NCI-H2227 treated with DMSO at 0.1 percent for 48 hours (cell line): ENCODE measurements at regions not wholly inside any gene's neighbourhood (a gene's known extent, or its start where the extent isn't known, plus 50 kb on each side); places are given as distances from the start of the nearest gene placed in this dataset.
"Not testable (repeated sequence)": the region's sequence is repeated elsewhere in the genome, so short reads cannot be mapped to it uniquely, and the experiment has no call there.

Source experiments
- DNase-seq: peaks from one replicate; lab custom pipeline; 2025; lab: John Stamatoyannopoulos, UW

GRCh38 chr7:98728555-98728954 is 111.5 kb downstream of the NPTX2 start:
- DNase-seq: no peak

- DNase-seq: peak; percentile 12
Measured at GRCh38 chr7:98729121-98729520, 112.0 kb downstream of the NPTX2 start.

DNA sequence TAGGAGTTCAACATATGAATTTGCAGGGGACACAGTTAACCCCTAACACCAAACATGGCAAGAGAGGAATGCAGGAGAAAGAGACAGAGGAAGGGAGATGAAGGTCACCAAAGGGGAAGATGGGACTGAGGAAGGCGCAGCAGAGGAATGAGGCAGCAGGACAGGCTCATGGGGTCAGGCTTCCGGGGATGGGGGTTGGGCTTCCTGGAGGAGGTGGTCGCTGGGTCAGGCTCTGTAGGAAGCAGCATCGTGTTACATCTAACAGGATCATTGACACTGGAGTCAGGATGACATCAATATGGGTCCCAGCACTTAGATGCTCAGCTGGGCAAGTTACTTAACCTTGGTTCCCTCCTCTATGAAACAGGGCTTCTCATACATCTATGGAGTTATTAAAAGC is 113.2 kb downstream of the NPTX2 start:
- DNase-seq: no peak

- no peak for DNase-seq
Measured at GRCh38 chr7:98731651-98732050, 114.6 kb downstream of the NPTX2 start.

- DNase-seq: no peak
Measured at GRCh38 chr7:98733036-98733435, 116.0 kb downstream of the NPTX2 start.

GRCh38 chr7:98735801-98736200 is 118.7 kb downstream of the NPTX2 start:
- DNase-seq: no peak

DNA sequence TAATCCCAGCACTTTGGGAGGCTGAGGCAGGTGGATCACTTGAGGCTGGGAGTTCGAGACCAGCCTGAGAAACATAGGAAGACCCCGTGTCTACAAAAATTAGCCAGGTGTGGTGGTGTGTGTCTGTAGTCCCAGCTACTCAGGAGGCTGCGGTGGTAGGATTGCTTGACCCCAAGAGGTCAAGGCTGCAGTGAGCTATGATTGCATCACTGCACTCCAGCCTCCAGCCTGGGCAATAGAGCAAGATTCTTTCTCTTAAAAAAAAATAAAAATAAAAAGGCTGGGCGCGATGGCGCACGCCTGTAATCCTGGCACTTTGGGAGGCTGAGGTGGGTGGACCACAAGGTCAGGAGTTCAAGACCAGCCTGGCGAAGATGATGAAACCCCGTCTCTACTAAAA is 119.4 kb downstream of the NPTX2 start:
- DNase-seq: not testable (repeated sequence)

GRCh38 chr7:98737176-98737575 is 120.1 kb downstream of the NPTX2 start:
- no peak for DNase-seq

DNA sequence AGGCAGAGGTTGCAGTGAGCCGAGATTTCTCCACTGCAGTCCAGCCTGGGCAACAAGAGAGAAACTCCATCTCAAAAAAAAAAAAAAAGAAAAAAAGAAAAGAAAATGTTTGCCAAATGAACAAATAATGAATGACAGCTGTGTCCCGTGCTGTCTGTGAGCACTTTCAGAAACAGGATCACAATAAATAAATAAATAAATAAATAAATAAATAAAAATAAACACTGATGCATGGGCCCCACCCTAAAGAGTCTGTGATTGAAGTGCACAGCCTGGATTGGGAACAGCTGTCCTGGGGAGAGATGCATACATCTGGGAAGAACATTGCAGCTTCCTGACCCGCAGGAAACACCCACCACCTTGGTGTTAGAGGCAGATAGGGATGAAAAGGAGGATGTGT is 123.6 kb downstream of the NPTX2 start:
- DNase-seq: no peak

DNA sequence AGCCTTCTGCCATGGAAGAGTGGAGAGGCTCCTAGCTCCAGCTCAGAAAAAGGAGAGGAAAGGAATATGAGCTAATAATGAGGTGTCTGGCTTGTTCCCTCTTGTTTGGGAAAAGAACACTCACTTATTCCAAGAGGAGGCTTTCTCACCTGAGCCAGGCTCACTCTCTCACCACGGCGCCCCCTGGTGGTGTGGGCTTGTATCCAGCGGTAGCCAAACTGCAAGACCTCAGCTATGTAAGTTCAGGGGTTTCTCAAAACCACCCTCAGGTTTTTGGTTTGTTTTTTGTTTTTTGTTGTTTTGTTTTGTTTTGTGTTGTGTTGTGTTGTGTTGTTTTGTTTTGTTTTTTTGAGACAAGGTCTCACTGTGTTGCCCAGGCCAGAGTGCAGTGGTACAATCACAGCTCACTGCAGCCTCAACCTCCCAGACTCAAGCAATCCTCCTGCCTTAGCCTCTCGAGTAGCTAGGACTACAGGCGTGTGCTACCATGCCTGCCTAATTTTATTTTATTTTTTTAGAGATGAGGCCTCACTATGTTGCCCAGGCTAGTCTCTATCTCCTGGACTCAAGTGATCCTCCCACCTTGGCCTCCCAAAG is 124.0 kb downstream of the TMEM130 start:
- no peak for DNase-seq

GRCh38 chr7:98748090-98748489 is 121.7 kb downstream of the TMEM130 start:
- DNase-seq: no peak

- DNase-seq: no peak
Measured at GRCh38 chr7:98753176-98753575, 116.6 kb downstream of the TMEM130 start.

DNA sequence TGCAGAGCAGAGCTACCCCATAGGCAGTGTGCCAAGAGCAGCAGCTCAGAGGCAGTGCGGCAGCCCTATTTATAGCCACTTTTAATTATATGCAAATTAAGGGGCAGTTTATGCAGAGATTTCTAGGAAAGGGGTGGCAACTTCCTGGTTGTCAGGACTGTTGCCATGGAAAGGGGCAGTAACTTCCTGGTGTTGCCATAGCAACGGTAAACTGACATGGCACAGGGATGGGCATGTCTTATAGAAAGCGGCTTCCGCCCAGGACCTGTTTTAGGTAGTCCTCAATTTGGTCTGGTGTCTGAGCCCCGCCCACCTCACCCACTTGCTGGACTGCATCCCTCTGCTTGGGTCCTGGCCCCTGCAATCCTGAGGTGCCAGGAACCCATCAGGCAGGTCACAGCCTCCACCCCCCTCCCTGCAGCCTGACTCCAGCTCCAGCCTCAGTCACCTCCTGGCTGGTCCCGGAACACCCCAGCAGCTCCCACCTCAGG is 115.8 kb downstream of the TMEM130 start:
- peak; percentile 33 for DNase-seq

DNA sequence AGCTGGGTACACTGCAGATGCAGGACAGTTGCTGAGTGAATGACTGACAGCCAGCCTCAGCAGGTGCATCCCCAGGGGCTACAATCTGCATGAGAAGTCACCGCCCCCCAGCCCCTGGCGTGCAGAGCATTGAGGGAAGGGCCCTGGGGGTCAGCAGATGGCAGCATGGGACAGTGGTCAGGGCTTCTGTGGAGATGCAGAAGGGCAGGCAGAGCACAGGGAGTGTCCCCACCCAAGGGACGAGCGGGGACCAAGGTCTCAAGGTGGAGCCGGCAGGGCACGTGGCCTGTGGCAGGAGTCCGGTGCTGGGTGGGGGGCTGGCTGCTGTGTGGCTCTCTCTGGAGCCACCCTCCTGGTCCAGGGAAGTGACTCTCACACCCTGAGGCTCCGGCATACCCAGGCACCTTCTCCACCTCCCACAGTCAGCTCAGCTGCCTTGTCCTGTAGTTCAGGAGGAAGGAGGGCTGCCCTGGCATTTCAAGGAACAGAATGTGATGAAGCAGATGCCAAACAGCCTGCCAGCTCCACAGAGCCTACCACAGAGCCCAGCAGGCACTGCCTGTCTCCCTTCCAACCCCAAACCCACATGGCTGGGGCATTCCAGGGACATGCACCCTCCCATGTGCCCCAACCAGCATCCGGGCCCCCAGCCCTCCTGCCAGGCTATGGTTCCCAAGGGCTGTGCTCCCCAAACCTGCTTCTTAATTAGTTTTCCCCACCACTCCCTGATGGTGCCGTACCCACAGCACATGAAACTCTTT is 114.5 kb downstream of the TMEM130 start:
- no peak for DNase-seq

DNA sequence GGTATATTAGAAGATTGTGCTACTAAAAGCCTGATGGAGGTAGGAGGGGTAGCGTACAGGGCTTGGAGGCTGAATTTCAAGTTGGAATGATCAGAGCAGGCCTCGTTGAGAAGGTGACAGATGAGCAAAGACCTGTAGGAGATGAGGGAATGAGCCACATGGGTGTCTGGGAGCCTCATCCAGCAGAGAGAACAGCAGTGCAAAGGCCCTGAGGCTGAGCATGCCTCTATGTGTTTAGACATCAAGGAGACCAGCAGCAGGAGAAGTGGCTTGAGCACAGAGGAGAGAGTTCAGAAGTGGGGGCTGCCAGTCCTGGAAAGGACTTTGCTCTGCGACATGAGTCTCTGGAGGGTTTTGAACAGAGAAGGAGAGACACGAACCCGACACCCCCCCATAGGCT is 111.7 kb downstream of the TMEM130 start:
- DNase-seq: no peak

DNA sequence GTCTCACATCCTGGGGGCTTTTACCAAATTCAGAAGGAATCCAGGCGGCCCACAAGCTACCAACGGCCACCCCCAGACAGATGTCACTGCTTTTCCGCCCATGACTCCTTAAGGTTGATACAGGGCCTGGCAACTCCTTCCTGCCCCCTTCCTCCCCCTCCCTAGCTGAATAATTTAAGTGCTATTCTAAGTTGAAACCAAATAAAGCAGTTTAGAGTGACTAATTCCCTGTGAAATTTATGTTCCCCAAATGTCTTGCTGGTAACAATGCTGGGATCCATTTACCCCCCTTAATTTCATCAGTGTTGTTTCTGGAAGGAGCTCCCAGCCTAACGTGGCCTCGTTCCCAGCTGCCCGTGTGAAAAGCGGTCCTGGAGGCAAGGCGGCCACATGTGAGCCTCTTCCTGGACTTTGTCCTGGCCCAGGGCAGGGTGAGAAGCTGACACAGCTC is 109.6 kb downstream of the TMEM130 start:
- no peak for DNase-seq

GRCh38 chr7:98761225-98761624 is 108.6 kb downstream of the TMEM130 start:
- no peak for DNase-seq

- DNase-seq: no peak
Measured at GRCh38 chr7:98762620-98763019, 107.2 kb downstream of the TMEM130 start.

GRCh38 chr7:98763441-98763840 is 106.4 kb downstream of the TMEM130 start:
- DNase-seq: no peak

DNA sequence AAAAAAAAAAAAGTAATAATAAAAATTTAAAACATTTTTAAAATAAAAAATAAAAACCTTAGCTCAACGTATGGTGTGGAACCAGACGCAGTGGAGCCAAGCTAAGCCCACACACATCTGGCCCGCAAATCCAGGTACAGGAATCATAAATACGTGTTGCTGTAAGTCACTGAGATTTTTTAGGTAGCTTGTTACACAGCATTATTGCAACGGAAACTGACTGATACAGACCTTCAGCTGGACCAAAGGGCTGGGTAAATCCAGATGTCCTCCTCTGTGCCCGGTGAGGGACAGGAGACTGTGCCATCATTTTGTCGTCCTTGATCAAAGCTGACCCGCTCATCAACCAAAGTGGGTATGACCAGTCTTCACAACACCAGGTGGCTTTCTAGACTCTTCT is 104.9 kb downstream of the TMEM130 start:
- DNase-seq: no peak

DNA sequence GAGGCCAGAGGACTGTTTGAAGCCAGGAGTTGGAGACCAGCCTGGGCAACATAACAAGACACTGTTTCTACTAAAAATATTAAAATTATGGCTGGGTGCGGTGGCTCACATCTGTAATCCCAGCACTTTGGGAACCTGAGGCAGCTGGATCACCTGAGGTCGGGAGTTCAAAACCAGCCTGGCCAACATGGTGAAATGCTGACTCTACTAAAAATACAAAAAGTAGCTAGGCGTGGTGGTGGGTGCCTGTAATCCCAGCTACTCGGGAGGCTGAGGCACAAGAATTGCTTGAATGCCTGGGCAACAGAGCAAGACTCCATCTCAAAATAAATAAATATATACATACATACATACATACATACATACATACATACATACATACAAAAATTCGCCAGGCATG is 99.7 kb downstream of the TMEM130 start:
- DNase-seq: not testable (repeated sequence)

GRCh38 chr7:98771519-98771918 is 98.3 kb downstream of the TMEM130 start:
- DNase-seq: no peak

DNA sequence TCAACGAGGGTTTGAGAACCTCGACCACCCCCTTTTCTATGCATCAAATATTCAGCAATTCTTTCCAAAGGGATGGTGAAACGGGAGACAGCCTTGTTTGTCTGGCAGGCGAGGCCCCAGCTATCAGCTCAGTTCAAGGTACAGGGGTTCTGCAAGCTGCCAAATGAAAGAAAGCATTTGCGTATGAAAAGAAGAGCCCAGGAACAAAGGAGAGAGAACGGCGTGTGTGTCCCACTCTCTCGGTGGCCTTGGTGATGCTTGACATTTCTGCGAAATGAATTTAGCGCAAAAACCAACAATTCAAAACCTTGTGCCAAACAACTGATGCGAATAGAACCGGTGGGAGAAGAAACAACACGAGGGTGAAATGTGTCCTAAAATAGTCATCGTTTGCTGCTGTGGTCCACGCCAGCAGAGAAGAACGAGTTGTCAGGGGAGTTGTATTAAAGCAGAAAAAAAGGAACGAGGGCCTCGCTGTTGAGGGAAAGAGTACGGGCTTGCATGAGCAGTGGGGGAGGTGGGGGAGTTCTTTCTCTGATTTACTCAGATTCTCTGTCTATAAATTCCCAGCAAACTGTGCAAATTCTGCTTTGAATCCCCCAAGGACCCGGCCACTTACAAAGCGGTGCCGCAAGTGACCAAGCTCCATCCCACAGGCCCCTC is 97.7 kb downstream of the TMEM130 start:
- no peak for DNase-seq
